HAP-1 (cell line): ENCODE measurements at regions not wholly inside any gene's neighbourhood (a gene's known extent, or its start where the extent isn't known, plus 50 kb on each side); places are given as distances from the start of the nearest gene placed in this dataset.

Experiments
- DNase-seq, 2 experiments: peaks; one replicate each; pipeline ENCODE4 v3.0.0-alpha.2; 2016 to 2020; ENCODE audit warnings: low spot score in 2 of 2
- H3K27me3 ChIP-seq: fragments of 250-450 bp; sonication (Bioruptor Pico); 2 replicates; pipeline ENCODE4 v1.5.1; 2020; ENCODE audit warnings: low read depth, mild to moderate bottlenecking, moderate library complexity
- H3K36me3 ChIP-seq: fragments of 250-450 bp; sonication (Bioruptor Pico); replicated peaks from 2 replicates; pipeline ENCODE4 v1.5.1; 2020; ENCODE audit warnings: mild to moderate bottlenecking
- H3K4me1 ChIP-seq: fragments of 250-450 bp; sonication (Bioruptor Pico); 2 replicates; pipeline ENCODE4 v1.5.1; 2020; ENCODE audit warnings: mild to moderate bottlenecking
- H3K4me3 ChIP-seq: fragments of 250-450 bp; sonication (Bioruptor Pico); 2 replicates; pipeline ENCODE4 v1.5.1; 2020; ENCODE audit warnings: mild to moderate bottlenecking, moderate library complexity
- H3K9me3 ChIP-seq: fragments of 250-450 bp; sonication (Bioruptor Pico); 2 replicates; pipeline ENCODE4 v1.5.1; 2020; ENCODE audit warnings: mild to moderate bottlenecking, moderate library complexity
- in situ Hi-C: fragments of 300-500 bp; cut with MboI; formaldehyde crosslinking; loops from 3 replicates; pipeline ENCODE4 v1.14.3; 2020; ENCODE audit warnings: low sequenced_read_pairs, inconsistent platforms, mixed read lengths

GRCh38 chr9:79357616-79358015 lies 214.1 kb upstream of the TLE4 start:
- Histone ChIP-seq H3K9me3 (no peaks in the 10 kb centered on the region), H3K27me3 (no peaks in the 10 kb centered on the region), H3K36me3 (no peaks in the 10 kb centered on the region), H3K4me3 (no peak overlapping the region), H3K4me1 (no peaks in the 10 kb centered on the region)
- in situ Hi-C loops: no loop called here
- DNase-seq: no peak

DNA sequence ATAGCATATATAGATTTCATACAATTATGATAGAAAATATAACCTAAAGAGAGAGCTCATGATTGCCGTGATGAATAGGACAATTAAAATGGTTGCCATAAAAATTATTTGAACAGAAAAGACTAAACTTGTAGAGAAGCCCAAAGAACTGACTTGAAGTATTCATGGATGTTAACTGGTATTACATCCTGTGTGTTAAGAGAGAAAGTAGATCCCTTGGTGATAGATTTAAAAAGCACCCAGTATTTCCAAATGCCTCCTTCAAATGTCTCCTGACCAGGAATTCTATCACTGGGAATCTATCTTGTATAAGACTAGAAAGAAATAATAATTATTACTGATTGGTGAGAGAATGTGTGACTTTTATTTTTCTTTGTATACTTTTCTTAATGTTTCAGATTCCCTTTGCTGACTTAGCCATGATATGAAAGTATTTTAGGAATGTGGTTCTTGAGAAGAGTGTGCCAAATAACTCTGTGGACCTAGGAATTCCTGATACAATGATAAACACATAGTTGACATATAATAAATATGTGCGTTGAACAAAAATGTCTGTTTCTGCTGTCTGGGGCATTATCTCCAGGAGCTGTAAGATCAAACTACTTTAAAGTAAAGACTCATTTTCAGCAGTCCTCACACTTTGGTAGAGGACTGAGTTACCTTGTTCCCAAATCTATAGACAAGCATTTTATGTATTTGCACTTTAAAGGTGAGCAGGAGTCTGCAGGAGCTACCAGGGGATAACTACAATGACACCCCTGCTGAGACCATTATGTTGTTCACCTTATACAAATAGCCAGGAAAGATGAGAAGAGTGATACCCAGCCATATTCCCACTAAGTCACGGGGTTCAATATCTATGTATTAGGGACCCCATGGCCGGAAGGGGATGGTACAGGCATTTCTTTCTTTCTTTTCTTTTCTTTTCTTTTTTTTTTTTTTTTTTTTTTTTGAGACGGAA lies 211.1 kb upstream of the TLE4 start:
- Histone ChIP-seq H3K27me3 (no peaks in the 10 kb centered on the region), H3K9me3 (no peaks in the 10 kb centered on the region), H3K4me3 (no peak overlapping the region), H3K36me3 (no peaks in the 10 kb centered on the region), H3K4me1 (no peaks in the 10 kb centered on the region)
- in situ Hi-C loops: no loop called here
- DNase-seq: no peak

DNA sequence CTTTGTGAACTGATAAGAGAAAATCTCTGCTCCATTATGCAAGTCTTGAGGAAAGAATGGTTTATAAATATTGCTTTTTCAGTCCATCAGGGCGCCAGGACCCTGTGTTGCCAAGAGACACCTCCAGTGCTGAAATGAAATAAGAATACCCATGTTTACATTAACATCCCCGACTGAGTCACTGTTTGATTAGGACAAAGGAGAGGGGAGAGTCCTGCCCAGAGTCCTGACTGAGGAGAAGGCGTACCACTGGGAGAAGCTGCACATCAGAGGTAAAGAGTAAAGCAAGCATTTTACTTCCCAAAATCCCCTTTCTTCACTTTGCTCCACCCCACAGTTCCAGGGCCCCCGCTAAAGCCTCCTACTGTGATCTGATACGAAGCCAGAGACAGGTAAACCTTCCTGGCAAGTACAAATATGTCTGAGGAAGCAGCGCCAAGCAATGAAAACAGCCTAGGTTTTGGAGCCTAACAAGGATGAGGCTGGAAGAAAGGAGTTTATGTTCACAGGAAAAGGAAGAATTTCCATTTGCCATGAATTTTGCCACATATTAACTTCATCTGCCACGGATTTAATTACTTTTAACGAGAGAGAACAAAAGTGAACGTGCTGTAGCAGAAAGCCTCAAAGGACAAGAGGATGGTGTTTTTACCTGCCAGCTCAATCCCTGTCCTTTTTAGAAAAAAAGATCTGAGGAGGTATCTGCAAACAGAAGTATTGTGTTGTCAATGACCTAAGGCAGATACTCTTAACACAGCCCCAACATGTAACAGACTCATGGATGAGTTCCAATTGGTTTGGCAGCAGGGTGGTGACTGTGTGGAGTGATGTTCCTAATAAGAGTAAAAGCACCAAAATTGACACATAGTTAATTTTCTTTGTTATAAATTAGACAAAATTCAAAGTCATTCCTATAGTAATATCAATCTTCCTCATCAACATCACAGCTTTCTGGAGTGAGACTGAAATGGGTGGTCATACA lies 209.4 kb upstream of the TLE4 start:
- DNase-seq: no peak
- Histone ChIP-seq H3K4me1 (no peaks in the 10 kb centered on the region), H3K4me3 (no peak overlapping the region), H3K9me3 (no peaks in the 10 kb centered on the region), H3K36me3 (no peaks in the 10 kb centered on the region), H3K27me3 (no peaks in the 10 kb centered on the region)
- in situ Hi-C loops: no loop called here

GRCh38 chr9:79369676-79370075 lies 202.1 kb upstream of the TLE4 start:
- in situ Hi-C loops: no loop called here
- Histone ChIP-seq H3K36me3 (no peaks in the 10 kb centered on the region), H3K9me3 (no peaks in the 10 kb centered on the region), H3K4me3 (no peak overlapping the region), H3K27me3 (no peaks in the 10 kb centered on the region), H3K4me1 (no peaks in the 10 kb centered on the region)
- DNase-seq: no peak

DNA sequence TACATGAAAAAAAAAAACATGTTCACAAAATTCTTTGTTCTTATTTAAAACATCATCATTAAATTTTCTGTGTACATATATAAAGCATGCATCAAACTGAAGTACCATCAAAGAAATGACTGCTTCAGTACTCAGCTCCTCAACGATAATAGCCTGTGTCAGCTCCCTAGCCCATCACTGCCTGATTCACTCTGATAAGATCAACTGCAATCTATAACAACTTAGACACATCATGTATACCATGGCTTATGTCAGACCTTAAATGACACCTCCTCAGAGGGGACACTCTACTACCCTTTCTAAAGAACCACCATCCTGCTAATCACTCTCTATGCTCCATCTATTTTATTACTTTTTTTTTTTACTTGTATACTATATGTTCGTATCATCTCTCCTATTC lies 200.5 kb upstream of the TLE4 start:
- Histone ChIP-seq H3K27me3 (no peaks in the 10 kb centered on the region), H3K4me3 (no peak overlapping the region), H3K36me3 (no peaks in the 10 kb centered on the region), H3K4me1 (no peaks in the 10 kb centered on the region), H3K9me3 (no peaks in the 10 kb centered on the region)
- in situ Hi-C loops: no loop called here
- no peak for DNase-seq

DNA sequence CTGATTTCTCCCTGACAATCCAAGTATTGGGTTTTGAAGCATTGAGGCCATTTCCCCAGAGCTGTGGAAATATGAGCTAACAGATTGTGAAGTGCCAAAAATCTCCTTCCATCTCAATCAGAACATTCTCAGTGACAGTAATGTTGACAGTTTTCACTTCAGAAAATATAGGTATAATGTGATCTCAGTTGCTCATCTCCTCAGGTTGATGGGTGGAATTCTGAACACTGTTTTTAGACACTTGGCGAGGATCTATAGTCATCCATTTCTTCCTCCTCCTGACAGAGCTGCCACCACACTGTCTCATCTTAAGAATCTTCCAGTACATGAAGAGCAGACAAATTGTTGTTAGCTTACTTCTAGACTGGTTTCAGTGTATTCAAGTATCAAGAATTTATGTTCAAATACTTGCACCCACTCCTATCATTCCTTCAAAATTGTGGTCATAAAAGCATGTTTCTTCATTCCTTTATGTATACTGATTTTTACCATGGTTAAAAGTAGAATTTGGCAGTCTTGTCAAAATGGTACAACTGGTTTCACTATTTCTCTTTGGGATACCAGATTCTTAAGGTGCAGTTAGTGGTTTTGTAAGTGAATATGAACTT lies 199.7 kb upstream of the TLE4 start:
- no peak overlapping the region for H3K4me3 ChIP-seq
- H3K27me3 ChIP-seq: no peaks in the 10 kb centered on the region
- H3K4me1 ChIP-seq: no peaks in the 10 kb centered on the region
- no peaks in the 10 kb centered on the region for H3K36me3 ChIP-seq
- no peaks in the 10 kb centered on the region for H3K9me3 ChIP-seq
- in situ Hi-C loops: no loop called here
- DNase-seq: no peak

- in situ Hi-C loops: no loop called here
- Histone ChIP-seq H3K4me3 (no peak overlapping the region), H3K9me3 (no peaks in the 10 kb centered on the region), H3K36me3 (no peaks in the 10 kb centered on the region), H3K4me1 (no peaks in the 10 kb centered on the region), H3K27me3 (no peaks in the 10 kb centered on the region)
- no peak for DNase-seq
Measured at GRCh38 chr9:79377339-79377855, 194.4 kb upstream of the TLE4 start.

GRCh38 chr9:79378107-79378506 lies 193.7 kb upstream of the TLE4 start:
- no peak overlapping the region for H3K4me3 ChIP-seq
- in situ Hi-C loops: no loop called here
- no peaks in the 10 kb centered on the region for H3K9me3 ChIP-seq
- H3K27me3 ChIP-seq: no peaks in the 10 kb centered on the region
- no peaks in the 10 kb centered on the region for H3K4me1 ChIP-seq
- DNase-seq: no peak
- H3K36me3 ChIP-seq: no peaks in the 10 kb centered on the region

DNA sequence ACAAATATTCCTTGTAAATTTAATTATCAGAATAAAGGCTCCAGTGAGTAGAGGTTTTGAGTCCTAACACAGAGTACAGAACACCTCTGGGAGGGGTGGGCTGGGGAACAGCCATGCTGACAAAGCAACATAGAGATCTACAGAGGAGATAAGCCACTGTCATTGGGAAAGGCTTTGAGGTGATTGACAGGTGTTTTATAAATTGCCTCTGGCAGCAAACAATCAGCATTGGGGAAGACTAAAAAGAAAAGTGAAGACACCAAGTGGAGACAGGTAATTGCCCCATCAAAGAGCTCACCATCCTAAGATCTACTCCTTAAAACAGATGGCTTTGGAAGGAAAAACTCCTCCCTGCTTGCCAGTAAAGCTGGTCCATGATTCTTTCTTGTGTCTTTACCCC lies 189.7 kb upstream of the TLE4 start:
- no peaks in the 10 kb centered on the region for H3K9me3 ChIP-seq
- no peaks in the 10 kb centered on the region for H3K36me3 ChIP-seq
- H3K4me1 ChIP-seq: no peaks in the 10 kb centered on the region
- H3K27me3 ChIP-seq: no peaks in the 10 kb centered on the region
- in situ Hi-C loops: no loop called here
- H3K4me3 ChIP-seq: no peak overlapping the region
- DNase-seq: no peak

- H3K27me3 ChIP-seq: no peaks in the 10 kb centered on the region
- in situ Hi-C loops: no loop called here
- H3K4me3 ChIP-seq: no peak overlapping the region
- no peaks in the 10 kb centered on the region for H3K36me3 ChIP-seq
- DNase-seq: no peak
- no peaks in the 10 kb centered on the region for H3K9me3 ChIP-seq
- H3K4me1 ChIP-seq: no peaks in the 10 kb centered on the region
Measured at GRCh38 chr9:79382458-79382857, 189.3 kb upstream of the TLE4 start.

- no peaks in the 10 kb centered on the region for H3K9me3 ChIP-seq
- no peak for DNase-seq
- no peaks in the 10 kb centered on the region for H3K27me3 ChIP-seq
- H3K4me1 ChIP-seq: no peaks in the 10 kb centered on the region
- in situ Hi-C loops: no loop called here
- H3K36me3 ChIP-seq: no peaks in the 10 kb centered on the region
- no peak overlapping the region for H3K4me3 ChIP-seq
Measured at GRCh38 chr9:79383096-79383495, 188.7 kb upstream of the TLE4 start.

- Histone ChIP-seq H3K36me3 (no peaks in the 10 kb centered on the region), H3K4me1 (no peaks in the 10 kb centered on the region), H3K9me3 (no peaks in the 10 kb centered on the region), H3K27me3 (no peaks in the 10 kb centered on the region; the same call in 1 of the 2 replicates), H3K4me3 (no peak overlapping the region)
- DNase-seq: no peak
- in situ Hi-C loops: no loop called here
Measured at GRCh38 chr9:79384091-79384490, 187.7 kb upstream of the TLE4 start.

GRCh38 chr9:79384501-79384900 lies 187.3 kb upstream of the TLE4 start:
- in situ Hi-C loops: no loop called here
- no peak overlapping the region for H3K4me3 ChIP-seq
- no peaks in the 10 kb centered on the region; the same call in 1 of the 2 replicates for H3K27me3 ChIP-seq
- no peaks in the 10 kb centered on the region for H3K9me3 ChIP-seq
- H3K4me1 ChIP-seq: no peaks in the 10 kb centered on the region
- DNase-seq: no peak
- no peaks in the 10 kb centered on the region for H3K36me3 ChIP-seq
